Bronchial epithelial cell (primary cell): ENCODE measurements at regions not wholly inside any gene's neighbourhood (a gene's known extent, or its start where the extent isn't known, plus 50 kb on each side); places are given as distances from the start of the nearest gene placed in this dataset.

Experiments
- DNase-seq: peaks from one replicate; pipeline ENCODE4 v3.0.0-alpha.2; 2010; ENCODE audit warnings: low read depth
- FAIRE-seq: peaks from 2 replicates; lab custom pipeline; 2011; peaks lifted over from hg19 to GRCh38; lab: Jason Lieb, UNC
- H3K27me3 ChIP-seq: 2 replicates; pipeline ENCODE4 v1.5.1; 2011; ENCODE audit warnings: low read length; ENCODE audit not compliant: control insufficient read depth, insufficient read depth
- H3K36me3 ChIP-seq: 2 replicates; pipeline ENCODE4 v1.5.1; 2011; ENCODE audit warnings: low read length; ENCODE audit not compliant: control insufficient read depth, insufficient read depth
- H3K4me3 ChIP-seq: 2 replicates; pipeline ENCODE4 v1.5.1; 2011; ENCODE audit warnings: mild to moderate bottlenecking, low read depth, low read length, control low read depth
- CTCF ChIP-seq: IDR thresholded peaks from 2 replicates; pipeline ENCODE4 v1.5.1; 2011; ENCODE audit warnings: mild to moderate bottlenecking, moderate library complexity, low read length, control low read depth, inconsistent platforms; ENCODE audit not compliant: insufficient read depth, severe bottlenecking

GRCh38 chr13:22468045-22468444 is 712.7 kb upstream of the SGCG start:
- no peaks in the 10 kb centered on the region for H3K36me3 ChIP-seq
- no peak overlapping the region for H3K4me3 ChIP-seq
- no peak for TF ChIP-seq CTCF
- no peak for DNase-seq
- no peak for FAIRE-seq
- H3K27me3 ChIP-seq = no peaks in the 10 kb centered on the region

DNA sequence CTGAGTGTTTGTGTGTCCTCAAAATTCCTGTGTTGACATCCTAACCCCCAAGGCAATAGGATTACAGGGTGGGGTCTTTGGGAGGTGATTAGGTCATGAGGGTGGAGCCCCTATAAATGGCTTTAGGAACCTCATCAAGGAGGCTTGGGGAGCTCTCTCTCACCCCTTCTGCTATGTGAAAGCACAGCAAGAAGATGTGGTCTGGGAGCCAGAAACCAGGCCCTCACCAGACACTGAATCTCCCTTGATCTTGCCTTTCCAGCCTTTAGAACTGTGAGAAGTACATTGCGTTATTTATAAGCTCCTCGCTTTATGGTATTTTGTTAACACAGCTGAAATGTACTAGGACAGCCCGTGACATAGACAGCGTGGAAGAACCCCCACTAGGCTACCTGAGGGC is 712.0 kb upstream of the SGCG start:
- H3K4me3 ChIP-seq = no peak overlapping the region
- FAIRE-seq (no peak), DNase-seq (no peak)
- H3K27me3 ChIP-seq = no peaks in the 10 kb centered on the region
- no peaks in the 10 kb centered on the region for H3K36me3 ChIP-seq
- TF ChIP-seq CTCF = no peak

DNA sequence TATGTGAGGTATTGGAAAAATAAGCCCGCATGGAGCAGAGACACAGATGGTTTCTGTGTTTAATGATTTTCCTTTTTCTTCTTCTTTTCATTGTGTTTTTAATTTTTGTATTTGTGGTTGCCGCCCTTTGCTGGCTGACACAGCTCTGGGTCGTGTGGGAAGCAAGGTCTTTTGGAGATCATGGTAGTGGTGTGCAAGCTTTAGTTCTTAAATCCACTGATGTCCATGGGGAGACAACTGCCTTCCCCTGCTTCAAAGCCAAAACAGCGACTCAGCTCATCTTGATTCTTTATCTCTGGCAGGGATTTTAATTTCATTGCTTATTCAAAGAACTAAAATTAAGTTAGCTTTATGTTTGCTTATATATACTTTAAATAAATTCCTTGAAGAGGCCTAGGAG is 711.3 kb upstream of the SGCG start:
- no peaks in the 10 kb centered on the region for H3K36me3 ChIP-seq
- TF ChIP-seq CTCF = no peak
- DNase-seq = no peak

GRCh38 chr13:22470075-22470474 is 710.7 kb upstream of the SGCG start:
- FAIRE-seq = no peak
- H3K27me3 ChIP-seq = no peaks in the 10 kb centered on the region
- no peaks in the 10 kb centered on the region for H3K36me3 ChIP-seq
- no peak overlapping the region for H3K4me3 ChIP-seq
- TF ChIP-seq CTCF = no peak
- no peak for DNase-seq

More for the DNA sequence above, 711.3 kb upstream of the SGCG start:
- no peak overlapping the region for H3K4me3 ChIP-seq
- FAIRE-seq = no peak
- H3K27me3 ChIP-seq = no peaks in the 10 kb centered on the region

GRCh38 chr13:22482496-22483000 is 698.2 kb upstream of the SGCG start:
- Histone ChIP-seq H3K27me3 (no peaks in the 10 kb centered on the region), H3K4me3 (no peak overlapping the region), H3K36me3 (no peaks in the 10 kb centered on the region)
- no peak for TF ChIP-seq CTCF
- DNase-seq (no peak), FAIRE-seq (no peak)

GRCh38 chr13:22483276-22483675 is 697.5 kb upstream of the SGCG start:
- no peaks in the 10 kb centered on the region for H3K27me3 ChIP-seq
- H3K36me3 ChIP-seq = no peaks in the 10 kb centered on the region
- H3K4me3 ChIP-seq = no peak overlapping the region
- no peak for FAIRE-seq
- no peak for DNase-seq
- TF ChIP-seq CTCF = no peak
